Right cardiac atrium (tissue), 5 donors: ENCODE measurements at regions not wholly inside any gene's neighbourhood (a gene's known extent, or its start where the extent isn't known, plus 50 kb on each side); places are given as distances from the start of the nearest gene placed in this dataset.
"Not testable (repeated sequence)": the region's sequence is repeated elsewhere in the genome, so short reads cannot be mapped to it uniquely, and the experiment has no call there.

Experiments used
- ATAC-seq, 2 donors: fragments of 200-7000 bp; cut with Tn5 transposase; one replicate each; pipeline versions ENCODE4 v1.8.0 to v1.9.1; 2020; ENCODE audit warnings: moderate library complexity in 2 of 2, mild to moderate bottlenecking in 1 of 2
- DNase-seq, 3 donors: peaks; one replicate each; pipeline ENCODE4 v3.0.0-alpha.2; 2020
- H3K27ac ChIP-seq: one replicate; pipeline ENCODE4 v1.5.1; 2013; ENCODE audit warnings: mild to moderate bottlenecking, low read length, control low read depth, moderate library complexity
- H3K27me3 ChIP-seq: one replicate; pipeline ENCODE4 v1.6.1; 2013; ENCODE audit not compliant: control insufficient read depth, insufficient read depth
- H3K4me1 ChIP-seq: one replicate; pipeline ENCODE4 v1.6.1; 2013; ENCODE audit warnings: low read length; ENCODE audit not compliant: control insufficient read depth, insufficient read depth
- H3K4me3 ChIP-seq: one replicate; pipeline ENCODE4 v1.5.1; 2013; ENCODE audit warnings: low read length, control low read depth
- H3K9me3 ChIP-seq: one replicate; pipeline ENCODE4 v1.6.1; 2013; ENCODE audit warnings: low read length; ENCODE audit not compliant: control insufficient read depth
- WGBS: extraction: QIAGEN DNeasy Blood & Tissue Kit; methylation state at CpG from one replicate; pipeline ENCODE4 v1.1.7; 2013; 5-methylcytosine and 5-hydroxymethylcytosine counted together
- intact Hi-C, 4 donors: fragments of 100-400 bp; cut with DNase I; formaldehyde crosslinking; loops; one replicate each; pipeline versions ENCODE4 v1.11.0 to v1.14.0; 2022 to 2023
- donor health status: healthy with polysubstance abuse.
- donor health status: DM: no; HTN: yes; CAD: no.
- donor health status: DM: no; HTN: no; CAD: no.
- donor health status: DM: no; HTN: yes; CAD: no; lungs with severe emphysema.
- donor health status: DM: yes; HTN: yes; CAD: no.

DNA sequence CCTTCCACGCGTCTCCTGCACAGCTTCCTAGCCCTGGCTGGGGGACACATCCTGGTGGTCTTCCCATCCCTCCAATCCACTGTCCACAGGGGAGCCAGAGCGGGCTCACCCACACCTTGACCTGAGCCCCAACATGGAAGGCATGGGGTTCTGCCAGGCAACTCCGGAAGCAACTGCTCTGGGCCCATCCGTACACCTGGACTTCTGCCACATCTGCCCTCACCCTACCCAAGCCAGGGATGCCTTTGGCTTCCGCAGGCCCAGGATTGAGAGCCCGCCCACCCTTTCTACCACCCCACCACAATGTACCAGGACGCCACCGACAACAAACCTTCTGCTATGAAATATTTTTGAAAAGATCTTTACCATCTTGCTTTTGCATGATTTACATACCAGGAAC, 89.8 kb downstream of the KCNJ18 start:
- 85% methylated on average over 7 of the region's 9 CpGs for WGBS
- H3K9me3 ChIP-seq, intact Hi-C loops, H3K27me3 ChIP-seq, H3K4me3 ChIP-seq, H3K27ac ChIP-seq, DNase-seq, H3K4me1 ChIP-seq: not testable (repeated sequence)
- peak in 1 of 2 donors; percentile 31 for ATAC-seq

DNA sequence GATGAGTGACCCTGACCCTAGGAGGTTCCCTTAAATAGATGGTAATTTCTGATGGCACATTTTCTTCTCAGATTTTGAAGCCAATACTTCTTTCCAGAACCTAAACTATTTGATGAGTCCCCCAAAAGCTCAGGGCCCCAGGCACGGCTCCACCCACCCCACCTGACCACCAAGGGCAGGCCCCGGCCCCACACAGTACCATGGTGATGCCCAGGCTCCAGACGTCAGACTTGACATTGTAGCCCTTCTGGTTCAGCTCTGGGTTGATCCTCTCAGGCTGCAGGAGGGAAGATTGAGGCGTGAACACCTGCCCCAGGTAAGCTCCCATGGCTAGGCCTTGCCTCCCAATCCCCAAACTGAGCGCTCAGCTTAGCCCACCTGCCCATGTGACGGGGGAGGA, 90.3 kb downstream of the KCNJ18 start:
- H3K9me3 ChIP-seq, H3K4me1 ChIP-seq, H3K27me3 ChIP-seq, H3K27ac ChIP-seq, intact Hi-C loops, H3K4me3 ChIP-seq, DNase-seq: not testable (repeated sequence)
- 70% methylated on average over 6 of the region's 6 CpGs for WGBS
- peak in 1 of 2 donors; percentile 19 for ATAC-seq

DNA sequence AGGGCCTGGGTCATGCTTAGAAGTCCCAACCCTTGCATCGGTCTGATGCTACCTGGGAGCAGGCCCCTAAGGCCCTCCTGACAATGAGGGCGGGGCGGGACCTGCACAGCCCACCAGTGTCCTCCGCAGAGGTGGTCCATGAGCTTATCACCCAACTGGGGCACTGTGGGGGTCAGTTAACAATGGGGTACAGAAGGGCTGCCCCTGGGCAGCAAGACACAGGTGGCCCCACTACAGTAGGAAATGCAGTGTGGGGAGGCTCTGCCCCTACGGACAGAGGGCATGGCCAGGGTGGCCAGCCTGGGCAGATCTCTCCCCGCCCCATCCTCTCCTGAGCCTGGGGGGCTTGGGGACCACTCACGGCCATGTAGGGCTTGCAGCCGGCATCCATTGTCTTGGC, 90.7 kb downstream of the KCNJ18 start:
- H3K4me1 ChIP-seq, H3K9me3 ChIP-seq, DNase-seq, H3K27me3 ChIP-seq, H3K27ac ChIP-seq, intact Hi-C loops, H3K4me3 ChIP-seq: not testable (repeated sequence)
- WGBS = 86% methylated on average over 8 of the region's 8 CpGs
- peak in 1 of 2 donors; percentile 24 for ATAC-seq

DNA sequence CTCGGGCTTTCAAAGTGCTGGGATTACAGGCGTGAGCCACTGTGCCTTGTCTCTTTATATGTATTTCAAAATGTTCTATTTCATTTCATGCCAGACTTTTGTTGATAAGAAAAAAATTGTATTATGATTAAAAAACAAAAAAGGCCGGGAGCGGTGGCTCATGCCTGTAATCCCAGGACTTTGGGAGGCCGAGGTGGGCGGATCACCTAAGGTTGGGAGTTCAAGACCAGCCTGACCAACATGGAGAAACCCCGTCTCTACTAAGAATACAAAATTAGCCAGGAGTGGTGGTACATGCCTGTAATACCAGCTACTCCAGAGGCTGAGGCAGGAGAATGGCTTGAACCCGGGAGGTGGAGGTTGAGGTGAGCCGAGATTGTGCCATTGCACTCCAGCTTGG, 121.9 kb downstream of the KCNJ18 start:
- H3K4me1 ChIP-seq, H3K4me3 ChIP-seq, intact Hi-C loops, H3K27me3 ChIP-seq, H3K27ac ChIP-seq, H3K9me3 ChIP-seq, ATAC-seq: not testable (repeated sequence)
- 80% methylated on average over 9 of the region's 9 CpGs for WGBS
- peak in 1 of 3 donors; percentile 21 for DNase-seq

DNA sequence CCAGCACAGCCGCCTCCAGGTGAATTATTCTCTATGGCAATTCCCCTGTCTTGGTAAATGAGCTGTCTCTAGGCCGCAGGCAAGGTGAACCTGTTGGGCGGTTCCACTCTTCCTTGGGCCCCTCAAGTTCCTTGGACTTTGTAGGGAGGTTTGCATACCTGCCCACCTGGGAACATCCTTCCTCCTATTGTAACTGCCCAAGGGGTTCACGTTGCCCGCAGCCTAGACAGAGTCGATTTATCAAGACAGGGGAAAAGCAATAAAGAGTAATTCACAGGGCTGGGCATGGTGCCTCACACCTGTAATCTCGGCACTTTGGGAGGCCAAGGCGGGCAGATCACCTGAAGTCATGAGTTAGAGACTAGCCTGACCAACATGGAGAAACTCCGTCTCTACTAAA, 122.5 kb downstream of the KCNJ18 start:
- Histone ChIP-seq H3K9me3 (no peaks in the 10 kb centered on the region), H3K27ac (no peak overlapping the region), H3K27me3 (peaks cover 2% of the 10 kb centered on the region), H3K4me3 (no peak overlapping the region), H3K4me1 (no peaks in the 10 kb centered on the region)
- ATAC-seq (peak in 1 of 2 donors; percentile 31), DNase-seq (peak in 1 of 3 donors; percentile 25)
- intact Hi-C loops = no loop called here
- 86% methylated on average over 9 of the region's 9 CpGs for WGBS

DNA sequence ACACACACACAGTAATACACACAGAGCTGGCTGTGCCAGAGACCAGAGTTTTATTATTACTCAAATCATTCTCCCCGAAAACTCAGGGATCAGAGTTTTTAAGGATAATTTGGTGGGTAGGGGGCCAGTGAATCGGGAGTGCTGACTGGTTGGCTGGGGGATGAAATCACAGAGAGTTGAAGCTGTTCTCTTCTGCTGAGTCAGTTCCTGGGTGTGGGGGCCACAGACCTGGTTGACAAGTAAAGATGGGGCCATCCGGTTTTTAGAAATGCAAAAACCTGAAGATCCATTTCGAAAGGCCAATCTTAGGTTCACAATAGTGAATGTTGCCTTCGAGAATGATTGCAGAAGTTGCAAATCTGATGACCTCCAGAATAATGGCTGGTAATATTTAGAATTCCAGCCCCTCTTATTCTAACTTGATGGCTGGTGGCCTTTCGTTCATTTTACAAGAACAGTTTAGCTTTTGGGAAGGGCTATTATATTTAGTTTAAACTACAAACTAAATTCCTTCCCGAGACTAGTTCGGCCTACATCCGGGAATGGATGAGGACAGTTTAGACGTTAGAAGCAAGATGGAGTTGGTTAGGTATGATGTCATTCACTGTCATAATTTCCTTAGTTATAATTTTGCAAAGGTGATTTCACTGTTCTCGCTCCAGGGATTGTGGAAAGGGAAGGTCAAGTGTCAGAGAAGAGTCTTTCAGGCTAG, 123.2 kb downstream of the KCNJ18 start:
- Histone ChIP-seq H3K4me3 (no peak overlapping the region), H3K27me3 (peaks cover 2% of the 10 kb centered on the region), H3K4me1 (no peaks in the 10 kb centered on the region), H3K27ac (no peak overlapping the region), H3K9me3 (no peaks in the 10 kb centered on the region)
- ATAC-seq (no peak), DNase-seq (no peak)
- 79% methylated on average over 11 of the region's 11 CpGs for WGBS
- intact Hi-C loops = no loop called here

DNA sequence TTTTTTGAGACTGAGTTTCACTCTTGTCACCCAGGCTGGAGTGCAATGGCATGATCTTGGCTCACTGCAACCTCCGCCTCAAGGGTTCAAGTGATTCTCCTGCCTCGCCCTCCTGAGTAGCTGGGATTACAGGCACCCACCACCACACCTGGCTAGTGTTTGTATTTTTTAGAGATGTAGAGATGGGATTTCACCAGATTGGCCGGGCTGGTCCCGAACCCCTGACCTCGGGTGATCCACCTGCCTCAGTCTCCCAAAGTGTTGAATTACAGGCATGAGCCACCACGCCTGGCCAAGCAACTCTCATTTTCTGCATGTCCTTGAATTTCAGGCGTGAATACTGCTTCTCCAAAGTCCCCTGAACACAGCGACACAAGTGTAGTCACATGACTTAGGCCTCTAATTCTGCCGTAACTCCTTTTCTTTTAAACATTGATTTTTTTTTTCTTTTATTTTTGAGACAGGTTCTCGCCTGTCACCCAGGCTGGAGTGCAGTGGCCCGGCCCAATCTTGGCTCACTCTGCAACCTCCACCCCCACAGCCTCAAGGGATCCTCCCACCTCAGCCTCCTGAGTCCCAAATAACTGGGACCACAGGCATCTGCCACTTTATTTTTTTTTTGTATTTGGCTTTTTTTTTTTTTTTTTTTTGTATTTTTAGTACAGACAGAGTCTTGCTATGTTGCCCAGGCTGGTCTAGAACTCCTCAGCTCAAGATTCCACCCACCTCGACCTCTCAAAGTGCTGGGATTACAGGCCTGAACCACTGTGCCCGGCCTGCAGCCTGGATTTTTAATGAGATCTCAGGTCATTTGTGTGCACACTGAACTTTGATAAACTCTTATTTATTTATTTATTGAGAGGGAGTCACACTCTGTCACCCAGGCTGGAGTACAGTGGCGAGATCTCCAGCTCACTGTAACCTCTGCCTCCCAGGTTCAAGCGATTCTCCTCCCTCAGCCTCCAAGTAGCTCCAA, 124.6 kb downstream of the KCNJ18 start:
- no peak for ATAC-seq
- H3K27ac ChIP-seq = no peak overlapping the region
- H3K9me3 ChIP-seq = no peaks in the 10 kb centered on the region
- intact Hi-C loops = no loop called here
- H3K27me3 ChIP-seq = peaks cover 2% of the 10 kb centered on the region
- H3K4me1 ChIP-seq = no peaks in the 10 kb centered on the region
- peak in 1 of 3 donors; percentile 36 for DNase-seq
- no peak overlapping the region for H3K4me3 ChIP-seq
- WGBS = 73% methylated on average over 15 of the region's 15 CpGs

DNA sequence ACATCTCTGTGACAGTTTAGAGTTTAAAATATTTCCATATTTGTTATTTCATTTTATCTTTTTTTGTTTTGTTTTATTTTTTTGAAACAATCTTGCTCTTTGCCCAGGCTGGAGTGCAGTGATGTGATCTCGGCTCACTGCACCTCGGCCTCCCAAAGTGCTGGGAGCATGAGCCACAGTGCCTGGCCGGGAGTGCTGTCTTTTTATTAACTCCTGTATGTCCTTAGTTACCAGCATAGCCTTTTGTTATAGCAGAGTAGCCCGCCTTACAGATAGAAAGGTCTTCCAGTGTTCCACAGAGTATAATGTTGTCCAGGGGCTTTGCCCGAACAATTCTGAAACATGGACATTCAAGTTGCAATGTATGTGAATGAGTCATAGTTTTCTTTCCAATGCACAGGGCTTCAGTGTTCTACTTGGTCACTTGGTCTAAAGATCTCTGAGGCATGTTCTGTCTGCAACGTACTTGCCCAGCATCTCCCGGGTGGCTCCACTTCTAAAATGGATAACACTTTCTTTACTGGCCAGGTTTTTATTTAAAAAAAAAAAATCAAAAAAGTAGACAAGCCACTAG, 125.6 kb downstream of the KCNJ18 start:
- ATAC-seq (no peak), DNase-seq (no peak)
- H3K4me3 ChIP-seq = no peak overlapping the region
- H3K4me1 ChIP-seq = no peaks in the 10 kb centered on the region
- H3K9me3 ChIP-seq = no peaks in the 10 kb centered on the region
- WGBS = 74% methylated on average over 7 of the region's 7 CpGs
- intact Hi-C loops = no loop called here
- H3K27ac ChIP-seq = no peak overlapping the region
- peaks cover 2% of the 10 kb centered on the region for H3K27me3 ChIP-seq

DNA sequence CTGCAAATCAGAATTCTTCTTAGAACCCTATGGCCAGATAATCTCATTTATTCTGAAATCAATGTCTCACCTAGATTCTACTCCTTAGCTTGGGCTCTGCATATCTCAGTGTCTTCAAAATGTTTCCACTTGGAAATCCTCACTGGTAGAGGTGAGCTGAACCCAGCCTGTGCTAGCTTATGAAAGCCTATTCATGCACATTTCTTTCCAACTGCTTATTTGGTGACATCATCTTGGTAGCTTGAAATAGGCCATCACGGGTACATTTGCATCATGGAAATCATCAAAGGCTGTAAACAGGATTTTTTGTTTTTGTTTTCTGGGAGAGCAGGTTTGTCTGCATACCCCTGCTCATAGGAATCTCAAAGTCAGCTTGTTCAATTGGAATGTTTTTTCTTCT, 130.8 kb downstream of the KCNJ18 start:
- H3K27me3 ChIP-seq = no peaks in the 10 kb centered on the region
- 49% methylated on average over 1 of the region's 1 CpG for WGBS
- no peaks in the 10 kb centered on the region for H3K4me1 ChIP-seq
- no peak overlapping the region for H3K4me3 ChIP-seq
- H3K9me3 ChIP-seq = peaks cover 2% of the 10 kb centered on the region
- intact Hi-C loops = no loop called here
- no peak for DNase-seq
- H3K27ac ChIP-seq = no peak overlapping the region
- ATAC-seq = no peak

DNA sequence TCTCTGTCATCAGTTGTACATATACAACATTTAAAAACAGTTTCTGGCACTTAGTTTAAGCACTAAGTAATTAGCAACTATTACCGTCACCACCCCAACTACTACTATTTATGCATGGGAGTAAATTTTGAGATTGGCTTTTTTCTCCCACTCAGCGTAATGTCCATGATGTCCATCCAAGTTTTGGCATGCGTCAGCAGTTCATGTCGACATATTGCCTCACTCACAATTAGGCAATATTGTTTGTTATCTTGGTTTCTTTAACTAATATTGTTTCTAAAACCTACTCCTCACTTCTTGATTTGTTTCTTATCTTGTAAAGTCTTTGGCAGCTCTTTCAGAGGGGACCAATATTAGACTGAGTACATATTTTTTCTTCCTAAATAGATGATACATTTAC, 131.3 kb downstream of the KCNJ18 start:
- DNase-seq = no peak
- WGBS = 83% methylated on average over 4 of the region's 4 CpGs
- peaks cover 2% of the 10 kb centered on the region for H3K9me3 ChIP-seq
- no peak overlapping the region for H3K4me3 ChIP-seq
- no peak overlapping the region for H3K27ac ChIP-seq
- no peaks in the 10 kb centered on the region for H3K27me3 ChIP-seq
- no peak for ATAC-seq
- H3K4me1 ChIP-seq = no peaks in the 10 kb centered on the region
- intact Hi-C loops = no loop called here

DNA sequence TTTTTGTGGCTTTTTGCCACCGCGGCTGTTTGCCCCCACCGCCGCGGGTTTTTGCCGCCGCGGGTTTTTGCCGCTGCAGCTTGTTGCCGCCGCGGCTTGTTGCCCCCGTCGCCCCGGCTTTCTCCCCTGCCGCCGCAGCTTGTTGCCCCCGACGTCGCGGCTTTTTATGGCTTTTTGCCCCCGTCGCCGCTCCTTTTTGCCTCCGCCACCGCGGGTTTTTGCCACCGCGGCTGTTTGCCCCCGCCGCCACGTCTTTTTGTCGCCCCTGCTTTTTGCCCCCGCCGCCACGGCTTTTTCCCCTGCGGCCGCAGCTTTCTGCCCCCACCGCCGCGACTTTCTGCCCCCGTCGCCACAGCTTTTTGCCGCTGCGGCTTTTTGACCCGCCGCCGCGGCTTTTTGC, 149.5 kb downstream of the KCNJ18 start:
- peaks cover 3% of the 10 kb centered on the region for H3K27me3 ChIP-seq
- H3K27ac ChIP-seq = no peak overlapping the region
- 25% methylated on average over 49 of the region's 49 CpGs for WGBS
- no peaks in the 10 kb centered on the region for H3K4me1 ChIP-seq
- intact Hi-C loops = no loop called here
- H3K9me3 ChIP-seq = no peaks in the 10 kb centered on the region
- peak overlapping the region; percentile 73 for H3K4me3 ChIP-seq
- ATAC-seq = no peak
- DNase-seq = peak in 1 of 3 donors; percentile 33
